GM12878 (cell line): ENCODE measurements at regions not wholly inside any gene's neighbourhood (a gene's known extent, or its start where the extent isn't known, plus 50 kb on each side); places are given as distances from the start of the nearest gene placed in this dataset.

Experiments used
- ATAC-seq: fragments of 200-7000 bp; cut with Tn5 transposase; 3 replicates; pipeline ENCODE4 v1.9.1; 2020; ENCODE audit warnings: mild to moderate bottlenecking, moderate library complexity
- BruUV-seq: library from RNA; stranded (reverse); fragments of 400-500 nt; replicated peaks from 2 replicates; lab custom pipeline; 2021; lab: Mats Ljungman, UMichigan
- CTCF ChIA-PET: fragments of 300-600 bp; sonication (Branson Sonifier 250); formaldehyde crosslinking; extraction: SDS; loops from one replicate; lab custom pipeline; 2021; ENCODE audit warnings: inconsistent platforms; lab: Yijun Ruan, JAX
- POLR2A ChIA-PET: fragments of 350-600 bp; formaldehyde crosslinking; extraction: SDS; loops from one replicate; lab custom pipeline; 2021; ENCODE audit warnings: inconsistent platforms; lab: Charles Lee
- RAD21 ChIA-PET: fragments of 300-600 bp; sonication (Branson Sonifier 250); formaldehyde crosslinking; loops from one replicate; lab custom pipeline; 2023; ENCODE audit warnings: antibody characterized with exemption; ENCODE audit not compliant: unreplicated experiment; lab: Charles Lee
- SMC1A ChIA-PET: fragments of 300-600 bp; sonication (Branson Sonifier 250); formaldehyde crosslinking; loops from one replicate; lab custom pipeline; 2023; ENCODE audit not compliant: unreplicated experiment, uncharacterized antibody; lab: Charles Lee
- DNase-seq: peaks from one replicate; pipeline ENCODE4 v3.0.0-alpha.2; 2011; ENCODE audit warnings: low read depth, low spot score
- FAIRE-seq: peaks from 3 replicates; lab custom pipeline; 2011; peaks lifted over from hg19 to GRCh38; lab: Jason Lieb, UNC
- H2AFZ ChIP-seq: 2 replicates; pipeline ENCODE4 v1.6.0; 2011; ENCODE audit warnings: low read depth, low read length, control low read depth; ENCODE audit not compliant: control insufficient read depth
- H3K27ac ChIP-seq: 2 replicates; pipeline ENCODE4 v1.5.1; 2011; ENCODE audit warnings: control low read depth; ENCODE audit not compliant: control insufficient read depth, insufficient read depth
- H3K27me3 ChIP-seq, 2 experiments: replicated peaks in 1 of 2; 2 replicates each; pipeline versions ENCODE4 v1.6.0 to v1.6.1; 2011; ENCODE audit warnings: low read length in 1 of 2; ENCODE audit not compliant: control insufficient read depth in 2 of 2, insufficient read depth in 2 of 2
- H3K36me3 ChIP-seq, 2 experiments: 2 replicates each; pipeline ENCODE4 v1.5.1; 2011; ENCODE audit warnings: low read length in 1 of 2; ENCODE audit not compliant: control insufficient read depth in 2 of 2, insufficient read depth in 2 of 2
- H3K4me1 ChIP-seq: 2 replicates; pipeline ENCODE4 v1.6.1; 2011; ENCODE audit warnings: mild to moderate bottlenecking, low read length, moderate library complexity, mixed read lengths; ENCODE audit not compliant: control insufficient read depth, insufficient read depth
- H3K4me2 ChIP-seq: 2 replicates; pipeline ENCODE4 v1.6.0; 2011; ENCODE audit warnings: control low read depth; ENCODE audit not compliant: control insufficient read depth, insufficient read depth
- H3K4me3 ChIP-seq: fragments of 200-600 bp; sonication (generic); 2 replicates; pipeline ENCODE4 v1.5.1; 2016
- H3K79me2 ChIP-seq: 2 replicates; pipeline ENCODE4 v1.6.0; 2011; ENCODE audit warnings: low read length; ENCODE audit not compliant: control insufficient read depth, insufficient read depth
- H3K9ac ChIP-seq: 2 replicates; pipeline ENCODE4 v1.8.0; 2011; ENCODE audit warnings: low read length, control low read depth, mixed read lengths; ENCODE audit not compliant: control insufficient read depth, insufficient read depth
- H3K9me3 ChIP-seq: replicated peaks from 3 replicates; pipeline ENCODE4 v1.5.1; 2011; ENCODE audit warnings: mild to moderate bottlenecking, low read length; ENCODE audit not compliant: control insufficient read depth, insufficient read depth
- H4K20me1 ChIP-seq: 2 replicates; pipeline ENCODE4 v1.6.0; 2011; ENCODE audit not compliant: control insufficient read depth, insufficient read depth
- BMI1 ChIP-seq: fragments of 450-650 bp; IDR thresholded peaks from 2 replicates; pipeline ENCODE4 v1.6.1; 2016; ENCODE audit warnings: mild to moderate bottlenecking, moderate library complexity, borderline replicate concordance
- E4F1 ChIP-seq: fragments of 450-650 bp; IDR thresholded peaks from 2 replicates; pipeline ENCODE4 v1.6.1; 2018; ENCODE audit warnings: borderline replicate concordance, mild to moderate bottlenecking; ENCODE audit not compliant: partially characterized antibody
- GABPA ChIP-seq: IDR thresholded peaks from 2 replicates; pipeline ENCODE4 v1.6.1; 2014; ENCODE audit warnings: antibody characterized with exemption, low read depth, mild to moderate bottlenecking, inconsistent platforms
- MAX ChIP-seq: IDR thresholded peaks from 2 replicates; pipeline ENCODE4 v1.6.1; 2012; ENCODE audit warnings: low read depth, low read length, improper control_type of control experiment
- NFXL1 ChIP-seq: fragments of 450-650 bp; IDR thresholded peaks from 2 replicates; pipeline ENCODE4 v1.6.1; 2017; ENCODE audit warnings: antibody characterized with exemption, mild to moderate bottlenecking, borderline replicate concordance
- NFYB ChIP-seq: IDR thresholded peaks from 2 replicates; pipeline ENCODE4 v1.6.1; 2011; ENCODE audit warnings: low read depth, mild to moderate bottlenecking, low read length, improper control_type of control experiment, moderate library complexity; ENCODE audit not compliant: insufficient read depth
- TAF1 ChIP-seq: IDR thresholded peaks from 2 replicates; pipeline ENCODE4 v1.6.1; 2011; ENCODE audit warnings: mild to moderate bottlenecking, low read depth, low read length, borderline replicate concordance
- ZNF622 ChIP-seq: fragments of 450-650 bp; IDR thresholded peaks from 2 replicates; pipeline ENCODE4 v1.6.1; 2017; ENCODE audit warnings: mild to moderate bottlenecking, inconsistent platforms
- ZNF687 ChIP-seq: fragments of 450-650 bp; IDR thresholded peaks from 2 replicates; pipeline ENCODE4 v1.6.1; 2017; ENCODE audit warnings: mild to moderate bottlenecking, moderate library complexity
- WGBS: methylation state at CpG from one replicate; pipeline ENCODE4 v1.1.6; 2016; ENCODE audit warnings: low lambda C conversion rate; ENCODE audit not compliant: insufficient replicate concordance, insufficient coverage; ENCODE audit errors: missing lambda C conversion rate; 5-methylcytosine and 5-hydroxymethylcytosine counted together
- in situ Hi-C: fragments of 300-500 bp; cut with MboI; formaldehyde crosslinking; loops from 9 replicates; pipeline ENCODE4 v1.14.3; 2018; ENCODE audit warnings: mixed read lengths
- intact Hi-C: fragments of 100-400 bp; cut with micrococcal nuclease; formaldehyde crosslinking; loops from one replicate; pipeline ENCODE4 v1.14.2; 2022; ENCODE audit not compliant: unreplicated experiment
- TF ChIP-seq, protein P1 (sequence below): fragments of 450-650 bp; IDR thresholded peaks from 2 replicates; pipeline ENCODE4 v1.6.1; 2017; ENCODE audit warnings: mild to moderate bottlenecking, low read depth, inconsistent platforms; ENCODE audit not compliant: poor library complexity, severe bottlenecking
- TF ChIP-seq, protein P2 (sequence below): fragments of 450-650 bp; IDR thresholded peaks from 2 replicates; pipeline ENCODE4 v1.6.1; 2017; ENCODE audit warnings: borderline replicate concordance
- TF ChIP-seq, protein P3 (sequence below): fragments of 450-650 bp; IDR thresholded peaks from 2 replicates; pipeline ENCODE4 v1.6.1; 2014; ENCODE audit warnings: mild to moderate bottlenecking

DNA sequence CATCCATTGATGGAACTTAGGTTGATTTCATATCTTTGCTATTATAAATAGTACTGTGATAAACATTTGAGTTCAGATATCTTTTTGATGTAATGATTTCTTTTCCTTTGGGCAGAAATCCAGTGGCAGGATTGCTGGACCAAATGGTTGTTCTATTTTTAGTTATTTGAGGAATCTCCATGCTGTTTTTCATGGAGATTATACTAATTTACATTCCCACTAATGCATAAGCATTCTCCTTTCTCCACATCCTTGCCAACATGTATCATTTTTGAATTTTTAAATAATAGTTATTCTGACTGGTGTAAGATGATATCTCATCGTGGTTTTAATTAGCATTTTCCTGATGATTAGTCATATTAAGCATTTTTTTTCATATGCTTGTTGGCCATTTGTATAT is 144.0 kb upstream of the SUCLG2 start:
- ChIA-PET SMC1A (no interaction called here), POLR2A (no interaction called here), RAD21 (no interaction called here), CTCF (no interaction called here)
- intact Hi-C loops (loop anchor here (10.0 kb wide), 1 partner anchor 824 kb away; no protein-coding TSS in a partner anchor), in situ Hi-C loops (loop anchor here (25.0 kb wide), 1 partner anchor 811 kb away; the partner anchor contains the start of gene KBTBD8)
- Histone ChIP-seq H3K4me3 (no peak overlapping the region), H3K79me2 (no peaks in the 10 kb centered on the region), H3K36me3 (no peaks in the 10 kb centered on the region), H4K20me1 (no peaks in the 10 kb centered on the region), H3K4me2 (no peak overlapping the region), H3K27ac (no peak overlapping the region), H3K9ac (no peak overlapping the region), H3K9me3 (no peaks in the 10 kb centered on the region), H3K4me1 (no peaks in the 10 kb centered on the region)
- no peak for ATAC-seq
- no peak for DNase-seq
- WGBS = 0% methylated on average over 1 of the region's 1 CpG
- FAIRE-seq = no peak
- BruUV-seq = no TSS peak
- no peak for TF ChIP-seq GABPA
- TF ChIP-seq, protein P1, sequence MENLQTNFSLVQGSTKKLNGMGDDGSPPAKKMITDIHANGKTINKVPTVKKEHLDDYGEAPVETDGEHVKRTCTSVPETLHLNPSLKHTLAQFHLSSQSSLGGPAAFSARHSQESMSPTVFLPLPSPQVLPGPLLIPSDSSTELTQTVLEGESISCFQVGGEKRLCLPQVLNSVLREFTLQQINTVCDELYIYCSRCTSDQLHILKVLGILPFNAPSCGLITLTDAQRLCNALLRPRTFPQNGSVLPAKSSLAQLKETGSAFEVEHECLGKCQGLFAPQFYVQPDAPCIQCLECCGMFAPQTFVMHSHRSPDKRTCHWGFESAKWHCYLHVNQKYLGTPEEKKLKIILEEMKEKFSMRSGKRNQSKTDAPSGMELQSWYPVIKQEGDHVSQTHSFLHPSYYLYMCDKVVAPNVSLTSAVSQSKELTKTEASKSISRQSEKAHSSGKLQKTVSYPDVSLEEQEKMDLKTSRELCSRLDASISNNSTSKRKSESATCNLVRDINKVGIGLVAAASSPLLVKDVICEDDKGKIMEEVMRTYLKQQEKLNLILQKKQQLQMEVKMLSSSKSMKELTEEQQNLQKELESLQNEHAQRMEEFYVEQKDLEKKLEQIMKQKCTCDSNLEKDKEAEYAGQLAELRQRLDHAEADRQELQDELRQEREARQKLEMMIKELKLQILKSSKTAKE = no peak
- no peak for TF ChIP-seq E4F1
- TF ChIP-seq TAF1 = no peak
- no peak for TF ChIP-seq BMI1
- TF ChIP-seq, protein P2, sequence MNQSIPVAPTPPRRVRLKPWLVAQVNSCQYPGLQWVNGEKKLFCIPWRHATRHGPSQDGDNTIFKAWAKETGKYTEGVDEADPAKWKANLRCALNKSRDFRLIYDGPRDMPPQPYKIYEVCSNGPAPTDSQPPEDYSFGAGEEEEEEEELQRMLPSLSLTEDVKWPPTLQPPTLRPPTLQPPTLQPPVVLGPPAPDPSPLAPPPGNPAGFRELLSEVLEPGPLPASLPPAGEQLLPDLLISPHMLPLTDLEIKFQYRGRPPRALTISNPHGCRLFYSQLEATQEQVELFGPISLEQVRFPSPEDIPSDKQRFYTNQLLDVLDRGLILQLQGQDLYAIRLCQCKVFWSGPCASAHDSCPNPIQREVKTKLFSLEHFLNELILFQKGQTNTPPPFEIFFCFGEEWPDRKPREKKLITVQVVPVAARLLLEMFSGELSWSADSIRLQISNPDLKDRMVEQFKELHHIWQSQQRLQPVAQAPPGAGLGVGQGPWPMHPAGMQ = no peak
- no peak for TF ChIP-seq NFXL1
- TF ChIP-seq ZNF622 = no peak
- TF ChIP-seq, protein P3, sequence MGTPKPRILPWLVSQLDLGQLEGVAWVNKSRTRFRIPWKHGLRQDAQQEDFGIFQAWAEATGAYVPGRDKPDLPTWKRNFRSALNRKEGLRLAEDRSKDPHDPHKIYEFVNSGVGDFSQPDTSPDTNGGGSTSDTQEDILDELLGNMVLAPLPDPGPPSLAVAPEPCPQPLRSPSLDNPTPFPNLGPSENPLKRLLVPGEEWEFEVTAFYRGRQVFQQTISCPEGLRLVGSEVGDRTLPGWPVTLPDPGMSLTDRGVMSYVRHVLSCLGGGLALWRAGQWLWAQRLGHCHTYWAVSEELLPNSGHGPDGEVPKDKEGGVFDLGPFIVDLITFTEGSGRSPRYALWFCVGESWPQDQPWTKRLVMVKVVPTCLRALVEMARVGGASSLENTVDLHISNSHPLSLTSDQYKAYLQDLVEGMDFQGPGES = no peak
- no peak for TF ChIP-seq MAX
- no peak for TF ChIP-seq NFYB
- TF ChIP-seq ZNF687 = no peak
- TF ChIP-seq, all 136 proteins: peak for 0
- Histone ChIP-seq H3K27me3 (no peaks in the 10 kb centered on the region), H2AFZ (no peak overlapping the region)
